ENCODE measurements at regions not wholly inside any gene's neighbourhood (a gene's known extent, or its start where the extent isn't known, plus 50 kb on each side); places are given as distances from the start of the nearest gene placed in this dataset.

DNA sequence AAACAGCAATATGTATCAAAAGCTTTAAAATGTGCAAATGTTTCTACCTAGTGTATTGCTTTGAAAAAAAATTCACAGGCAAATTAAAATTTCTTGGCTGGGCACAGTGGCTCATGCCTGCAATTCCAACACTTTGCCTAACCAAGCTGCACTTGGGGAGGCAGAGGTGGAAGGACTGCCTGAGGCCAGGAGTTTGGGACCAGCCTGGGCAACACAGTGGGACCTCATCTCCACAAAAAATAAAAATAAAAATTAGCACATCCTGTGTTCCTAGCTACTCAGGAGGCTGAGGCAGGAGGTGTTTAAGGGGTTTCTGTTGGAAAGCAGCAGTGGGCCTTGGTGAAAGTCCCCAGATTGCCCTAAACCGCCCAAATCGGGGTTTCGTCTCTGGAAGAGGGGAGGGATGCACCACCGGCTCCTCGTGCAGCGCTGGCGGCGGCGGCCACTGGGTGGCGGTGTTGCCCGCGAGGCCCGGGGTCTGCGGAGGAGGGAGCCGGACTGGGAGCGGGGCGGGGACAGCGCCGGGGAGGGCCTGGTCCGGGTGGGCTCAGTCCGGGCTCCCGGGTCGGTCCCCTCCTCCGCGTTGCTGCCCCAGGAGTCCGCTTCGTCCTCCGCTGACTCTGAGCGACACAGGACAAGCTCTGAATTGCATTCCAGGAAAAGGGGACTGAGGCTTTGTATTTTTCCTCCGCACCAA, 265.6 kb downstream of the AACS start (continued):
- TF ChIP-seq TAF7 (optimal IDR thresholded peaks at IDR 0.05; ENCODE audit: borderline replicate concordance, low read depth, low read length) (no peak), POU5F1 (IDR thresholded peaks at IDR 0.05; ENCODE audit: low read depth, low read length) (no peak), TCF12 (IDR thresholded peaks at IDR 0.05; ENCODE audit: low read depth, low read length) (no peak), SP4 (IDR thresholded peaks at IDR 0.05; ENCODE audit: low read length) (no peak), USF2 (IDR thresholded peaks at IDR 0.05; ENCODE audit: low read length) (no peak), GABPA (IDR thresholded peaks at IDR 0.05; ENCODE audit: borderline replicate concordance, insufficient read depth, low read length) (no peak), GTF2F1 (IDR thresholded peaks at IDR 0.05; ENCODE audit: borderline replicate concordance, low read depth, low read length) (no peak), RNF2 (IDR thresholded peaks at IDR 0.05; ENCODE audit: borderline replicate concordance, low read depth, low read length, missing control alignments, poor library complexity, severe bottlenecking) (no peak), JUN (IDR thresholded peaks at IDR 0.05; ENCODE audit: low read depth, low read length) (no peak), FOSL1 (IDR thresholded peaks at IDR 0.05; ENCODE audit: insufficient read depth, low read depth, low read length) (no peak), RBBP5 (IDR thresholded peaks at IDR 0.05; ENCODE audit: borderline replicate concordance, low read depth, low read length) (no peak)
- TF ChIP-seq, protein P1, sequence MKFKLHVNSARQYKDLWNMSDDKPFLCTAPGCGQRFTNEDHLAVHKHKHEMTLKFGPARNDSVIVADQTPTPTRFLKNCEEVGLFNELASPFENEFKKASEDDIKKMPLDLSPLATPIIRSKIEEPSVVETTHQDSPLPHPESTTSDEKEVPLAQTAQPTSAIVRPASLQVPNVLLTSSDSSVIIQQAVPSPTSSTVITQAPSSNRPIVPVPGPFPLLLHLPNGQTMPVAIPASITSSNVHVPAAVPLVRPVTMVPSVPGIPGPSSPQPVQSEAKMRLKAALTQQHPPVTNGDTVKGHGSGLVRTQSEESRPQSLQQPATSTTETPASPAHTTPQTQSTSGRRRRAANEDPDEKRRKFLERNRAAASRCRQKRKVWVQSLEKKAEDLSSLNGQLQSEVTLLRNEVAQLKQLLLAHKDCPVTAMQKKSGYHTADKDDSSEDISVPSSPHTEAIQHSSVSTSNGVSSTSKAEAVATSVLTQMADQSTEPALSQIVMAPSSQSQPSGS (IDR thresholded peaks at IDR 0.05; ENCODE audit: low read length): no peak
